K562 (cell line): ENCODE measurements at regions not wholly inside any gene's neighbourhood (a gene's known extent, or its start where the extent isn't known, plus 50 kb on each side); places are given as distances from the start of the nearest gene placed in this dataset.

ENCODE experiments used
- ARID1B ChIP-seq: fragments of 450-650 bp; IDR thresholded peaks from 2 replicates; pipeline ENCODE4 v1.6.1; 2016; ENCODE audit warnings: antibody characterized with exemption, mild to moderate bottlenecking, inconsistent platforms
- BDP1 ChIP-seq: IDR thresholded peaks from 3 replicates; pipeline ENCODE4 v1.6.1; 2011; ENCODE audit not compliant: insufficient read length, insufficient read depth
- CBFA2T2 ChIP-seq: fragments of 450-650 bp; conservative IDR thresholded peaks from 2 replicates; pipeline ENCODE4 v1.6.1; 2017; ENCODE audit warnings: mild to moderate bottlenecking
- CBFA2T3 ChIP-seq: fragments of 450-650 bp; IDR thresholded peaks from 2 replicates; pipeline ENCODE4 v1.6.1; 2017
- E2F3 ChIP-seq: fragments of 250-450 bp; sonication (Bioruptor Pico); IDR thresholded peaks from 2 replicates; pipeline ENCODE4 v1.4.0; 2020; ENCODE audit warnings: mild to moderate bottlenecking
- HMG20A ChIP-seq: fragments of 450-650 bp; formaldehyde crosslinking; conservative IDR thresholded peaks from 2 replicates; pipeline ENCODE4 v1.4.0; 2020; ENCODE audit warnings: mild to moderate bottlenecking, mixed read lengths
- HMGN3 ChIP-seq: IDR thresholded peaks from 2 replicates; pipeline ENCODE4 v1.6.1; 2011; ENCODE audit warnings: borderline replicate concordance, low read depth, mild to moderate bottlenecking, mixed read lengths, low read length; ENCODE audit not compliant: insufficient read length; ENCODE audit errors: extremely low read depth
- MEIS2 ChIP-seq: fragments of 450-650 bp; IDR thresholded peaks from 2 replicates; pipeline ENCODE4 v1.6.1; 2014; ENCODE audit warnings: mild to moderate bottlenecking; ENCODE audit not compliant: partially characterized antibody
- NCOA1 ChIP-seq: fragments of 450-650 bp; IDR thresholded peaks from 2 replicates; pipeline ENCODE4 v1.6.1; 2016; ENCODE audit warnings: low read depth
- NONO ChIP-seq, 2 experiments: fragments of 200-400 bp in 1 of 2; fragments of 450-650 bp in 1 of 2; formaldehyde crosslinking in 1 of 2; IDR thresholded peaks; 2 replicates each; pipeline ENCODE4 v1.6.1; 2017; ENCODE audit warnings: low read depth in 2 of 2, mild to moderate bottlenecking in 2 of 2, moderate library complexity in 2 of 2, low read length in 1 of 2
- PML ChIP-seq: IDR thresholded peaks from 2 replicates; pipeline ENCODE4 v1.6.1; 2012; ENCODE audit warnings: low read length, inconsistent platforms
- RBM14 ChIP-seq: fragments of 200-400 bp; formaldehyde crosslinking; IDR thresholded peaks from 2 replicates; pipeline ENCODE4 v1.6.1; 2018; ENCODE audit warnings: low read depth, mild to moderate bottlenecking, low read length, moderate library complexity, borderline replicate concordance; ENCODE audit not compliant: insufficient read depth
- SMAD4 ChIP-seq: fragments of 250-450 bp; sonication (Bioruptor Pico); conservative IDR thresholded peaks from 2 replicates; pipeline ENCODE4 v1.8.0; 2021; ENCODE audit warnings: inconsistent platforms, mild to moderate bottlenecking, moderate library complexity
- ZNF253 ChIP-seq: fragments of 250-450 bp; sonication (Bioruptor Pico); conservative IDR thresholded peaks from 2 replicates; pipeline ENCODE4 v1.6.1; 2021; ENCODE audit warnings: mild to moderate bottlenecking
- ZNF407 ChIP-seq: fragments of 450-650 bp; IDR thresholded peaks from 2 replicates; pipeline ENCODE4 v1.6.1; 2016; ENCODE audit warnings: low read depth
- TF ChIP-seq, protein P1 (sequence below): fragments of 450-650 bp; IDR thresholded peaks from 2 replicates; pipeline ENCODE4 v1.6.1; 2017; ENCODE audit warnings: antibody characterized with exemption, mild to moderate bottlenecking

GRCh38 chr5:29982457-29982856 is 1211.0 kb upstream of the CDH6 start (continued):
- TF ChIP-seq MEIS2 (peak; percentile 88), NCOA1 (no peak), ZNF407 (no peak), ZNF253 (CRISPR knock-in tag) (no peak), CBFA2T2 (0 out of 2 replicates have a peak, but pooled peaks have one; percentile 3), ARID1B (0 out of 2 replicates have a peak, but pooled peaks have one; percentile 10), SMAD4 (CRISPR knock-in tag) (0 out of 2 replicates have a peak, but pooled peaks have one; percentile 24), E2F3 (no peak), HMG20A (CRISPR knock-in tag) (no peak), RBM14 (no peak), HMGN3 (no peak), NONO (IDR thresholded peaks at IDR 0.05; ENCODE audit: low read depth in 2 of 2, low read length in 1 of 2) (no peak), CBFA2T3 (0 out of 2 replicates have a peak, but pooled peaks have one; percentile 43), BDP1 (no peak), PML (no peak)
- TF ChIP-seq, protein P1, sequence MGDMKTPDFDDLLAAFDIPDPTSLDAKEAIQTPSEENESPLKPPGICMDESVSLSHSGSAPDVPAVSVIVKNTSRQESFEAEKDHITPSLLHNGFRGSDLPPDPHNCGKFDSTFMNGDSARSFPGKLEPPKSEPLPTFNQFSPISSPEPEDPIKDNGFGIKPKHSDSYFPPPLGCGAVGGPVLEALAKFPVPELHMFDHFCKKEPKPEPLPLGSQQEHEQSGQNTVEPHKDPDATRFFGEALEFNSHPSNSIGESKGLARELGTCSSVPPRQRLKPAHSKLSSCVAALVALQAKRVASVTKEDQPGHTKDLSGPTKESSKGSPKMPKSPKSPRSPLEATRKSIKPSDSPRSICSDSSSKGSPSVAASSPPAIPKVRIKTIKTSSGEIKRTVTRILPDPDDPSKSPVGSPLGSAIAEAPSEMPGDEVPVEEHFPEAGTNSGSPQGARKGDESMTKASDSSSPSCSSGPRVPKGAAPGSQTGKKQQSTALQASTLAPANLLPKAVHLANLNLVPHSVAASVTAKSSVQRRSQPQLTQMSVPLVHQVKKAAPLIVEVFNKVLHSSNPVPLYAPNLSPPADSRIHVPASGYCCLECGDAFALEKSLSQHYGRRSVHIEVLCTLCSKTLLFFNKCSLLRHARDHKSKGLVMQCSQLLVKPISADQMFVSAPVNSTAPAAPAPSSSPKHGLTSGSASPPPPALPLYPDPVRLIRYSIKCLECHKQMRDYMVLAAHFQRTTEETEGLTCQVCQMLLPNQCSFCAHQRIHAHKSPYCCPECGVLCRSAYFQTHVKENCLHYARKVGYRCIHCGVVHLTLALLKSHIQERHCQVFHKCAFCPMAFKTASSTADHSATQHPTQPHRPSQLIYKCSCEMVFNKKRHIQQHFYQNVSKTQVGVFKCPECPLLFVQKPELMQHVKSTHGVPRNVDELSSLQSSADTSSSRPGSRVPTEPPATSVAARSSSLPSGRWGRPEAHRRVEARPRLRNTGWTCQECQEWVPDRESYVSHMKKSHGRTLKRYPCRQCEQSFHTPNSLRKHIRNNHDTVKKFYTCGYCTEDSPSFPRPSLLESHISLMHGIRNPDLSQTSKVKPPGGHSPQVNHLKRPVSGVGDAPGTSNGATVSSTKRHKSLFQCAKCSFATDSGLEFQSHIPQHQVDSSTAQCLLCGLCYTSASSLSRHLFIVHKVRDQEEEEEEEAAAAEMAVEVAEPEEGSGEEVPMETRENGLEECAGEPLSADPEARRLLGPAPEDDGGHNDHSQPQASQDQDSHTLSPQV: peak; percentile 49; the same call in 1 of the 2 replicates
